ENCODE measurements at regions not wholly inside any gene's neighbourhood (a gene's known extent, or its start where the extent isn't known, plus 50 kb on each side); places are given as distances from the start of the nearest gene placed in this dataset.

DNA sequence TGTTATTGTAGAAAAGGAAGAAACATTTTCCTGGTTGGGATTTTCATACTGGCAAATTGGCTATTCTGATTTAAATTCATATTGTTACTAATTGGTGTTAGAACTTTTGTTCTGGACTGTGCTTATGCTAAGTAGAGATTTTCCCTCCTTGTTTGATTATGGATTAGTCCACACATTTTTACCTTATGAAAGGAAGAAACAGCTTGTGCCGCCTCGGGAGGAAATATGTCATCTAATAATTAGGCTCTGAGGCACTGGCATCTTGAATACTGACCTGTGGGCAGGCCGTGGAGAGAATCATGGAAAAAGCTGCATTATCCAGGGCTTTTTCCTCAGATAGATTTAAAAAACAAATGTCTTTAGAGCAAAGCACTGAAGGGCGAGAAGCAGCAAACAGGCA, 344.3 kb upstream of the TBL1XR1 start:
- no peak for DNase-seq

DNA sequence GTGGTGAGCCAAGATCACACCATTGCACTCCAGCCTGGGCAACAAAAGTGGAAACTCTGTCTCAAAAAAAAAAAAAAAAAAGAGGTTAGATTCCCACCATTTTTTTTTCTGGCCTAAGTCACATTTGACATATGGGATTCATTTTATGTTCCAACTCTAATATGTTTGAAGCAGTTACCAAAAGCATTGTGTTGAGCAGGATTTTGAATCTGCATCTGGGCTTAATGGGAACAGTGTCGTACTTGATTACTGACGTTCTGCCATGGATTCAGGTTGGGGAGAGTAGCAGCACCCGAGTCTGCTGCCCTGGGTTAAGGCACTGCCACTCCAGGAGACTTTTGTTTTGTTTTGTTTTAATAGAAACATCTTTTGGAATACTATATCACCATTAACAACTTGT, 348.7 kb upstream of the TBL1XR1 start:
- no peak for DNase-seq

DNA sequence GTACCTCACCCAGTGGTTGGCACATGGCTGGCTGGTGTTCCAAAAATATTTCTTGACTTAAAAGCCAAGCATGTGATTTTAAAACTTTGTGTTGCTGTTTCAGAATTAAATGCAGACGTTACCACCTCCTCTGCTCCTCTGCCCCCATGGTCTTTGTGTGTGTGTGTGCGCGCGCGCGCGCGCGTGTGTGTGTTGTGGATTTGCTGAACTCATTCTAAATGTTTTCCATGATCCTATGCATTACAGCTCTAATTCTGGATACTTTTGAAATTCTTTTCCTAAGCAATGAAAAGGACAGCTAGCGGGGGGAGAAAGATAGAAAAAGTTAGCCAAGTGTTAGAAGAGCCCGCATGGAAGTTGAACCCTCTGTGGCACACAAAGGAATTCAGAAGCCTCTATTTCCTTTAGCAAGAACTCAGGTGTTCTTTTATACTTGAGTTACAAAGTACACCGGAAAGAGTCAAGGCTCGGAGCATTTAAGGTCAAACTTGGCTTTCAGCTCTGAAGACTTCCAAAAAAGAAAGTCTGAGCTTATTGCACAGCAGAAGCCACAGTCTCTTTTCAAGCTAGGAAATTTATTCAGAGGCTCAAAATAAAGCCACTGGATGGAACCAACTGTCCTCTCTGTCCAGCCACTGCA, 350.5 kb upstream of the TBL1XR1 start:
- no peak for DNase-seq

DNA sequence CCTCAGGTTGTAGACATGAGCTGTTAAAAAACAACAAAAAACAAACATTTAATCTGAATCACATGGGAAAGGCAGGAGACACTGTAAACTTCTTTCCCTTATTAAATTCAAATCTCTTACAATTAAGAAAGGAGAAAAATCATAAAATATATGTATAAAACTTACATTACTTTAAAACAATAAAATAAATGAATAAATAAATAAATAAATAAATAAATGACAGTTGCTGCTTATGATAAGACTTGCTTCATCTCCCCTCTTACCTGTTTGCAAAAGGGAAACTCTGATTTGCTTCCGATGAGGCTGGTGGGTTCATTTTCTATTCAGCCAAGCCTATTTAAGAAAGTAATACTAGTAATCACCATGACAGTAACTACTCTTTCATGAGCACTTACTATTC, 353.4 kb upstream of the TBL1XR1 start:
- DNase-seq = no peak

DNA sequence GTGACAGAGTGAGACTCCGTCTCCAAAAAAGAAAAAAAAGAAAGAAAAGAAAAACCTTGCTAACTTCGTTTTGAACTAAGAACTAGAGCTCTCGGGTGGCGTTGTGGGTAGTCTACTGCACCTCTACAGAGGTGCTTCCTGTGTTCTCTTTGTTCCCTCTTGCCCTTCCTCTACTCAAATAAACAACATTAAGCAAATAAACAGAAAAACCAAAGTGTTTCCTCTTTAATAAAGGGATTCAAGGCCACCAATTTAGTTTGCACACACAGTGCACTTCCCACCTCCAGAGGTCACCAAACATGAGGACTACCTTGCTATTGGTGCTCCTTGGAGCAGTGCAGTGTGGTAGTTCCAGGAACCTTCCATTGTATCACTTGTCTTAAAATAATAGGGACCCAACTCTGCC, 354.2 kb upstream of the TBL1XR1 start:
- no peak for DNase-seq

DNA sequence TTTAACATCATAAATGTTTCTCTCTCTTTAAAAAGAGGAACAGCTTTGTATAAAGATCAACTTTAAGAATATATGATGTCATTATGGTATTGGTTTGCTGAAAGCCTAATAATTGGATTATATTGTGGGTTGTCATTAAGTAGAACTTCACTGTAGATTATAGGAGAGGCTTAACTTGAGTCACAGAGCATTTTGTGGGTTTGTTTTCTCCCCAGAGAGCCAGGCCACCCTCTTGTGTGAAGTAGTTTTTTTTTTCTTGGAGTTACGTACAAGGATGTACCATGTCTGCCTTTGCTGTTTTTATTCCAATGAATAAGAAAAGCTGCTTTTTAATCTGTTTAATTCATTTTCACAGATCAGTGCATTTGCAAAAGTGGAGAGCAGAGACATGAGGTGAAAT, 354.8 kb upstream of the TBL1XR1 start:
- DNase-seq = no peak

DNA sequence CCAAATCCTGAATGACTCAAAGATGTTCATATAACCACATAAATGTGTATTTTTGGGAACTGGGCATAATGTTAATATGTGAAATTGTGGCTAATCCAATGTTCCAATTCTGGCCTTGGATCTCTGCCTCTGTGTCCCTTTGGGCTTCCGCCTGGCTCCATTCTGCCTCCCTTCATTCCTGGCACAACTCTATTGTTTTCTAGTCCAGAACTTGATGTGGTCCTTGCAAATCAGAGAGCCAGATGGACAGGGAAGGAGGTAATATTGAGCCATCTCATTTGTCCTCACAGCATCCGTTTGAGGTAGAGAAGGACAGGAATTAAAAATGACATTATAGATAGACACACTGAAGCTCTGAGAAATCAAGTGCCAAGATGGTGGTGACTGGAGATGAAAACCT, 355.7 kb upstream of the TBL1XR1 start:
- DNase-seq = no peak

DNA sequence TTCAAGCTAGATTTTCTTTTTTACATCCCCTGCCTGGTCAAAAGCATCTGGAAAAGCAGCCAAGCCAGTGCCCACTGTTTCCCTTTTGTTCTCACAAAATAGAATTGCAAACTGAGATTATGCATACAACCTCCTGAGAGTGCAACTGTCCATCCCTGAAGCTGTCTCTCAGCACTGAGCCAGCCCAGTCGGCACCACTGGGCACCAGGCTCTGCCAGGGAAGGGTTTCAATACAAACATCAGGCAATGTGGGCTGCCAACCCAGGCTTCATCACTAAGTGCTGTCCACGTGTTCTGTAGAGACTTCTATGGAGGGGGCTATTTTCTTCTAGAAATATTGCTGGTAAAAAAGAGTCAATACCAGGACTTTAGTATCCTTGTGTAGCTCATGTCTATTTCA, 356.3 kb upstream of the TBL1XR1 start:
- no peak for DNase-seq

DNA sequence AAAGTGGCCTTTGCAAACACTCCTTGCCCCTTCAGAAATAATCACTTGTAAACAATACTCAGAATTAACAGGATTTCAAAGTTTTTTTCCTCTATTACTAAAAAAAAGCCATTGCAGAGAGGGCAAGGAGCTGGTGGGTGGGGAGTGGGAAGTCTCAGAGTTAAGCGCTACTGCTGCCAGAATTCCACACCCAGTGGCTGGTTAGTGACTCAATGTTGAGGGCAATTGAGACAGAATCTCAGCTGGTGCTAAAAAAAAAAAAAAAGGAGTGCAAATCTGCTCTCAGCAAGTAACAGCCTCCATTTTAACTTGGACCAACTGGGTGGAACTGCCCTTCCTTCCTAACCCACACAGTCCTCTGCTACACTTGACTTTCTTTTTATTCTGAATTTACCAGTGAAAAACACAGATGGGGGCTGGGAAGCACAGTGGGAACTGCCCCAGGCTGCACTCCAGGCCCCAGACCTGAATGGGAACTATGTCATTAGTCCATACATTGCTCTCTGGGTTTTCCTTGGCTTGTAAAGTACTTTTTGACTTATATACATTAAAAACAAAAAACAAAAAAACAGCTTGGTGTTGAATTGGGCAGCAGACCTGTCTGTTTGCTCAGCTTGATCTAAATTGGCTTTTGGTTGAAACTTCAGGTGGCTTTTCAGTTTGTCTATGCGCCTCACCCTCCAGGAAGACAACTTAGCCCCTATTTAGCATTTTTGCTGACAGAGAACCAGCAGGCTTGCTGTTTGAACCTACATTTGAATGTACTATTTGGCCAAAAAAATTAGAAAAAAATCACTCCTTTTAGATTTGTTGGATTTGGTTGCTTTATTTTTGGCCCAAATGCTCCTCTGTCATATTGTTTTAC, 357.8 kb upstream of the TBL1XR1 start:
- no peak for DNase-seq

DNA sequence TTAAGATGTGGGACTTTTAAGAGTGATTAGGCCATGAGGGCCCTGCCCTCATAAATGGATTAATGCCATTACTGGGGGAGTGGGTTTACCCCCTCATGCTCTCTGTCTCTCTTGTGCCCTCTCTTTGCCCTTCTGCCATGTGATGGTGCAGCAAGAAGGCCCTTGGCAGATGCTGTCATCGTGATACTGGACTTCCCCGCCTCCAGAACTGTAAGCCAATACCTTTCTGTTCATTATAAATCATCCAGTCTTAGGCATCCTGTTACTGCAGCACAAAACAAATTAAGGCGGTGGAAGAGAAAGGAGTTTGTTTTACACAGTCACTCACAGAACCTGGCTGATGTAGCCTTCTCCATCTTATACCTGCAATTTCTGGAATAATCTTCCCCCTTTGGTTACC, 360.3 kb upstream of the TBL1XR1 start:
- DNase-seq = no peak

DNA sequence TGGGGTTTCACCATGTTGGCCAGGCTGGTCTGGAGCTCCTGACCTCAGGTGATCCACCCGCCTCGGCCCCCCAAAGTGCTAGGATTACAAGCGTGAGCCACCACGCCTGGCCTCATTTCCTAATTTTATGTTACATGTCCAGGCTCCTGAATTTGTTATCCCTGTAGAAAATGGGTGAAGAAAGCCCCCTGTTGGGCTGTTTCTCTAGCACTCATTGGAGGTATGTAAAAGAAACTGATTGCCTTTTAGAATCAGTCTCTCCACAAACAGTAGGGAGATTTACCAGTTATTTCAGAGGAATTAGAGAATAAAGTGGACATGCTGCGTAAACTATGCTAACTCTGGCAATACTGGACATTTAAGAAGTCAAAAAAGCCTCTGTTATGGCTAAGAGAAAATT, 364.1 kb upstream of the TBL1XR1 start:
- DNase-seq = no peak

DNA sequence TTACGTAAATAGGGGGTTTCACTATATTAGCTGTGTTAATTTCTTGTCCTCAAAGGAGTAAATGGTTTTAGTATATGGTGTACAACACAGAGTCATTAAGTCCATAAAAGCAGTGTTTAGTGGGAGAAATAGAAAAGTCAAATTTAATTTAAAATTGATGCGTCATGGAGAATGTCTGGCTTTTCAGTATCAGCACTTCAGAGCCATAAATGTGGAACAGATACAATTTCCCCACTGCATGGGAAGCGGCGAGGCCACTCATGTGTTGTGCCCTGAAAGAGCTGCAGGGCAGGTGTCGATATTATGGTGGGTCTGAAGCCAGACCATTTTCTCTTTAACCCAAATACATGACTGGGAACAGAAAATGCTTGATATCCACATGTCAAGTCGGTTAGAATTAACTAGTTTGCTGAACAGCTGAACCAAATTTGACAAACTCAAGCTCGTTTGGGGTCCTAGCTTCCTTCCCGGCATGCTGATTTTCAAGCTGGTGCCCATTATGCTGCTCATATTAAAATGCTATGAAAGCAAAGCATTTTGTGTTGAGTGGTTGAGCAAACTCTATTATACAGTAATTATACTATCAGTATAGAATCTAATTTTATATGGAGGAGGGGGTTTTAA, 364.6 kb upstream of the TBL1XR1 start:
- no peak for DNase-seq

DNA sequence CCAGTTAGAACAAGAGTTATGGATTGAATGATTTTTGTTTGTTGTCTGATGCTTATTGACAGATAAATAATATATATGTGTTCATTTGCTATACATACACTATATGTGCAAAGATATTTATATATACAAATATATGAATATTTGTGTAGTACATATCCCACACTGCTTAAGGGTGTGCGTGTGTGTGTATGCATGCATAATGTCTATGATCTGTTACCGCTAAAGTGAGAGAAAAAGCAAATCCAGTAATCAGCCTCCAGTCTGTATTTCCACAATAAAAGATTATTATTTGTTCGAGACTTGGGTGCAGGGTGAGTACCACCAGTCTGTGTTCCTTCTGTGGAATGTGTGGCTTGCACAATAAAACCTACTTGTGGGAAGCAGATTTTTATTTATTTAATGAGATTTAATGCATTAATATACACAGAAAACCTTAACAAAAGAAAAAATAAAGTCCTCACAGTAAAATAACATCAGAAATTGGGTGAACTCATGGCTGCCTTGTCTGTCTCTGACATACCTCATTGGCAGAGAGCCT, 366.0 kb upstream of the TBL1XR1 start:
- no peak for DNase-seq

DNA sequence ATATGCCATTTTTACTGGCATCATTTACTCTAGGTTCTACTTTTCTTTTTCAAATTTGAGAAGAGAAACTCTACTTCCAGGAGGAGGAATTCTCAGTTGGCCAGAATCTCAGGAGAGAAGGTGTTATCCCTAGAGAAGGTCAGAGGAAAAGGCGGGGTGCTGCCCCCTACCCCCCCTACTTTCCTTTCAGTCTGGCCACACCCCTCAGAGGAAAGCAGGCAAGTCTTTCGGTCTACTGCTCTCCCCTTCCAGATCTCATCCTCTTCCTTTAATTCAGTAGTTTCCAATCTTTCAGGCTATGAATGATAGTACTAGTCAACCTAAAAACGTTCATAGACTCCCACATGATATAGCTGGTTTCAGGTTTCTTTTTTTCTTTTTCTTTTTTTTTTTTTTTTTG, 366.5 kb upstream of the TBL1XR1 start:
- DNase-seq = no peak

DNA sequence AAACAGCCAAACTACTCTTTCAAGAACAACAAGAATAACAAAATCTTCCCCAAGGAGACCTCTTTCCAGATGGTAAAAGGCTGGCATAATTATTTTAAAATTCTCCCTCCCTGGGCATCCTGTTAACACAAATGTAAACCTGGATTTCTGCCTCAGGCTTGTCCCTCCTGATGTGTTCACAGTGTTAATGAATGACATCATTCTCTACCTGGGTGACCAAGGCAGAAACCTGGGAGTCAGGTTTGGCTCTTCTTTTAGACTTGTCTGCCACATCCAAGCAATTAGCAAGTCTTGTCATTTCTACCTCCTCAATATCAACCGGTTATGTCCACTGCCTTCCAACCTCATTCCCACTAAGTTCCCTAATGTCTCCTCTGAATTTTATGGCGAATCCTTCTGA, 368.7 kb upstream of the TBL1XR1 start:
- no peak for DNase-seq

DNA sequence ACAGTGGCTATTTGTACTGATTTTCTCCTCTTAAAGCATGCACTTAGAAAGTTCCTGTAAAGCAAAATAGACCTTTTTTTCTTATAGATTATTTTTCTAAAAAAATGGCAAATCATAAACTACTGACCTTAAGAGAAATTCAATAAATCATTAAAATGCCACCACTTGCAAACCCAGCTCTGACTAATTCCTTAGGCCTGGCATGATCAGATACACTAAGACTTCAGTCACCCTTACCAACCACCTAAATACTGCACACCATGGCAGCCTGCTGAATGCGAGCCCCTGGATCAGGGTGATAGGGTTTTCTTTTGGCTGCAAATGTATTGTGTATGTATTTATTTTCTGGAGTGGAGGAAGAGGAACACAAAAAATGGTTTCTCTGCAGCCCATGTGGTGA, 370.6 kb upstream of the TBL1XR1 start:
- no peak for DNase-seq

DNA sequence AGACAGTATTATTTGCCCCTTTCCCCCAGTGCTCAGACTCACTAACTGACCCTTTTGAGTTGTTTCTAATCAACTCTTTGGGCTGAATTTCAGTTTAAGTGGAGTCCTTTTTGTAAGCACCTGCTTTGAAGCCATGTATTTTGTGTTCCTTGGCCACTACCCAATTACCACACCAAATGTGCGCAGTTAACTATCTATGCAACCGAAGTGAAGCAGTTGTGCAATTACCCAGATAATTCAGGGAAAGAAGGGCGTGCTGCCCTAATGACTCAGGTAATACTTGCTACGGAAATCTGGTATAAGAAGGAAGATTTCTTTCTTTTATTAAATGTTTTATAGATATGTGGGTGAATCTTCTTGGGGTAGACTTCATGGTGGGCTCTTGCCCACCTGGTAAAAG, 371.9 kb upstream of the TBL1XR1 start:
- no peak for DNase-seq

DNA sequence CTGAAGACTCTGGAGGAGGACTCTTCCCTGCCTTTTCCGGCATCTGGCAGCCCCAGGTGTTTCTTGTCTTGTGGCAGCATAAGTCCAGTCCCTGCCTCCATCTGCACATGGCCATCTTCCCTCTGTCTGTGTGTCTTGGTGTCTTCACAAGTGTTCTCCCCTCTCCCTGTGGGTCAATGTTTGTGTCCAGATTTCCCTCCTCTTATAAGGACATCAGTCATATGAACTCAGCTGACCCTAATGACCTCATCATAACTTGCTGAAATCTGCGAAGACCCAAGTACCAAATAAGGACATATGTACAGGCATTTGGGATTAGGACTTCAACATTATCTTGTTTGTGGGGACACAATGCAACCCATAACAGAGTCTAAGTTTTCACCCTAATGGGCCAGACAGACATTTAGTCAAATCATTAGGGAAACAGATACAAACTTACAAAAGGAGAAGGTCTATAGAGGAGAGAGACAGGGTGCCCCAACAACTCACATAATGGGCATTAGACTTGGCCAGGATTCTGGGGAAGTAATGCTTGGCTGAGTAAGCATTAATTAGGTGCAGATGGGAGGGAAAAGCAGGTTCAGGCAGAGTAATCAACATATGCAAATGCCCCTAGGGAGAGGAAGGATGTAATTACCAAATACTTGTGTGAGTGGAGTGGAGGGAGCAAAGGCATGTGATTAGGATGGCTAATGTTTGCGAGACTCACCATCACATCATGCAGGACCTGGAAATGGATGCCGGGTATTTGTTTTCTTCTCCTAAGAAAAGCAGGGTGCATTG, 372.8 kb upstream of the TBL1XR1 start:
- no peak for DNase-seq

DNA sequence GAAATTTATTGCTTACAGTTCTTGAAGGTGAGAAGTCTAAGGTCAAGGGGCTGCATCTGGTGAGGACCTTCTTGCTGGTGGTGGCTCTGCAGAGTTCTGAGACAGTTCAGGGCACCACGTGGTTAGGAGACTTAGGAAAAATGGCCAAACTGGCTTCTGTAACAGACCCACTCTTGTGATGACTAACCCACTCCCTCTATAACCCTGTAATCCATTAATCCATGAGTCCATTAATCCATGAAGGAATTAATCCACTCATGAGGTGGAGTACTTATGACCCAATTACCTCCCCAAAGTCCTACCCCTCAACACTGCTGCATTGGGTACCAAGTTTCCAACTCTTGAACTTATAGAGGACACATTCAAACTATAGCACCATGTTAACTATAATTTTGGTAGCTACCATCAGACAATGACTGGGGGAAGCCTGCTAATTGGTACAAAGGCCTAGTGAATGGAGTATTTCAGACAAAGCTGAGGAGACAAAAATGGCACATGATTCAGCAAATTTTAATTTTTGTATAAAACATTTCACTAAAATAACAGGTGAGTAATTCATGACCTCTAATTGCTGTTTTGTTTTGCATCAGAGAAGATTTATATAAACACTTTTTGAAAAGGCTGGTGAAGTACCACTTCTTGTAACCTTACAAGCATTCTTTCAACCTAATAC, 374.1 kb upstream of the TBL1XR1 start:
- no peak for DNase-seq

DNA sequence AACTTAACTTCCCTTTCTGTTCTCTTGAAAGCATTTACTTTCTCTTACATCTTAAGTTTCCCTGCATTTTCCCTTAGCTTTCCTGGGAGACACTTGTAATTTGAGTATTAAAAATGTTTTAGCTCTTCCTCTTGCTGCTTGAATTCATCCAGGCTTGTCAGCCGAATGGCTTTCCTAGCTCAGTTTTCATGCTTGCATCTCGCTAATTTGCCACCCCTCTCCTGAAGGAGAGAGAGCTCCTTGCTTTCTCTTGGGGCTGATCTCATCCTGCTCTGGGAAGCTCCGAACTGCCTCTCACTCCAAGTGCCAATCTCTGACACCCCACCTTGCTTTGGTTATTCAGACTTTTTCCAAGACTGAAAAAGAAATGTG, 374.6 kb upstream of the TBL1XR1 start:
- no peak for DNase-seq

DNA sequence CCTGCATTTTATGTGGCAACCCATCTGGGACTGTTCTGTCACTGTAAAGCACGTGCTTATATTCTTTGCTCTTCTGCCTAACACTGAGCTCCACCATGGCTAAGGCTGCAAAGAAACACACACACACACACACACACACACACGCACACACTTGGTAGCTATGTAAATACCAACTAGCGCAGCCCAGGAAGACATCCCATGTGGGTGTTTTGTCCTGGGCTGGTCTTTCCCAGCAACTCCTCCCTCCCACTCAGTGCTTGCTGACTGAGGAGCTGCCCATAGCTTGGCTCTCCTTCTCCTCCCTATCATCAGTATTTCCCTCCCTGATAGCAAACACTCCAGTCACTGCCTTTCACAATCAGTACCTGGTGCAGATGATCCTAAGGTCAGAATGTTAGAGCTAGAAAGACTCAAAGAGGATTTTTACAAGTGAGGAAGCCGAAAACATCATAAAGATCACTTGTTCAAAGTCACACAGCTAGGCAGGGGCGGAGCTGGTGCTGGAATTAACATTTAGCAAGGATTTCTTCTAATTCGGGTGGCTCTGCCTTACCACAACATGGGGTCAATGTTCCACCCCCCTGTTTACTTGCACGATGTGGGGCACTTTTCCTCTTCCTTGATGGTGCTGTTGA, 377.1 kb upstream of the TBL1XR1 start:
- no peak for DNase-seq

DNA sequence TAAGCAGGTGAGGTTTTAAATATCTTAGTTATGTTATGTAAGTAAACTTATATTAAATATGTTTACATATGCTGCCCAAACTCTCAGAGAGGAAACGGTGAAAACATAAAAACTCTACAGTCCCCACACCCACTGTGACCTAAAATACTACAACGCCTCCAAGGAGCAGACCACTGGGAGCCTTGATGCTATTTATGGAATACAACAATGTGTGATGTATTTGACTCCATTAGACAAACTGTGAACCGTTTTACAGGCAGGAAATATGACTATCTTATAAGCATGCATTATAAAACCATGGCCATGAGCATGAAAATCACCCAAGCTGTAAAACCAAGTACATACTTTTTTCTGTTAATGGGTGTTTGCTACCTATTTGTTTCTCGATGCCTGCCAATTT, 379.5 kb upstream of the TBL1XR1 start:
- DNase-seq = no peak
